ENCODE measurements at regions not wholly inside any gene's neighbourhood (a gene's known extent, or its start where the extent isn't known, plus 50 kb on each side); places are given as distances from the start of the nearest gene placed in this dataset.
"Not testable (repeated sequence)": the region's sequence is repeated elsewhere in the genome, so short reads cannot be mapped to it uniquely, and the experiment has no call there.

GRCh38 chr12:127459687-127460086 is 807.3 kb upstream of the TMEM132C start:
- no peak for DNase-seq (ENCODE audit: low spot score)

- no peak for DNase-seq (ENCODE audit: low spot score)
Measured at GRCh38 chr12:127463237-127463636, 803.7 kb upstream of the TMEM132C start.

GRCh38 chr12:127469331-127469730 is 797.6 kb upstream of the TMEM132C start:
- DNase-seq (ENCODE audit: low spot score), result no peak

GRCh38 chr12:127473766-127474165 is 793.2 kb upstream of the TMEM132C start:
- DNase-seq (ENCODE audit: low spot score), result no peak

- DNase-seq (ENCODE audit: low spot score), result no peak
Measured at GRCh38 chr12:127479256-127479655, 787.7 kb upstream of the TMEM132C start.

GRCh38 chr12:127480775-127481314 is 786.1 kb upstream of the TMEM132C start:
- DNase-seq (ENCODE audit: low spot score), result no peak

GRCh38 chr12:127482950-127483349 is 784.0 kb upstream of the TMEM132C start:
- no peak for DNase-seq (ENCODE audit: low spot score)

GRCh38 chr12:127485528-127485927 is 781.4 kb upstream of the TMEM132C start:
- DNase-seq (ENCODE audit: low spot score), result no peak

- DNase-seq (ENCODE audit: low spot score), result no peak
Measured at GRCh38 chr12:127487031-127487430, 779.9 kb upstream of the TMEM132C start.

GRCh38 chr12:127489061-127489460 is 777.9 kb upstream of the TMEM132C start:
- no peak for DNase-seq (ENCODE audit: low spot score)

GRCh38 chr12:127494961-127495915 is 771.7 kb upstream of the TMEM132C start:
- DNase-seq (ENCODE audit: low spot score), result no peak

GRCh38 chr12:127496255-127496654 is 770.7 kb upstream of the TMEM132C start:
- peak; percentile 15 for DNase-seq (ENCODE audit: low spot score)

GRCh38 chr12:127500512-127501035 is 766.4 kb upstream of the TMEM132C start:
- no peak for DNase-seq (ENCODE audit: low spot score)

- DNase-seq (ENCODE audit: low spot score), result no peak
Measured at GRCh38 chr12:127501916-127502315, 765.1 kb upstream of the TMEM132C start.

GRCh38 chr12:127503246-127503645 is 763.7 kb upstream of the TMEM132C start:
- no peak for DNase-seq (ENCODE audit: low spot score)

- DNase-seq (ENCODE audit: low spot score), result not testable (repeated sequence)
Measured at GRCh38 chr12:127503996-127504395, 763.0 kb upstream of the TMEM132C start.

GRCh38 chr12:127504874-127505273 is 762.1 kb upstream of the TMEM132C start:
- no peak for DNase-seq (ENCODE audit: low spot score)

GRCh38 chr12:127507341-127507740 is 759.6 kb upstream of the TMEM132C start:
- no peak for DNase-seq (ENCODE audit: low spot score)

- DNase-seq (ENCODE audit: low spot score), result no peak
Measured at GRCh38 chr12:127509066-127509778, 757.7 kb upstream of the TMEM132C start.

GRCh38 chr12:127515941-127516340 is 751.0 kb upstream of the TMEM132C start:
- DNase-seq (ENCODE audit: low spot score), result no peak

- no peak for DNase-seq (ENCODE audit: low spot score)
Measured at GRCh38 chr12:127516467-127516866, 750.5 kb upstream of the TMEM132C start.

GRCh38 chr12:127519779-127520178 is 747.2 kb upstream of the TMEM132C start:
- DNase-seq (ENCODE audit: low spot score), result no peak

- DNase-seq (ENCODE audit: low spot score), result no peak
Measured at GRCh38 chr12:127526925-127527324, 740.0 kb upstream of the TMEM132C start.
